GM21360 (cell line): ENCODE measurements at regions not wholly inside any gene's neighbourhood (a gene's known extent, or its start where the extent isn't known, plus 50 kb on each side); places are given as distances from the start of the nearest gene placed in this dataset.
"Not testable (repeated sequence)": the region's sequence is repeated elsewhere in the genome, so short reads cannot be mapped to it uniquely, and the experiment has no call there.

ENCODE experiments used
- ATAC-seq: cut with Tn5 transposase; IDR thresholded peaks from one replicate; pipeline ENCODE4 v1.9.1; 2021; ENCODE audit warnings: mild to moderate bottlenecking, moderate library complexity; ENCODE audit not compliant: unreplicated experiment

GRCh38 chr2:82084679-82085392 is 1780.3 kb upstream of the LRRTM1 start:
- ATAC-seq: no peak

DNA sequence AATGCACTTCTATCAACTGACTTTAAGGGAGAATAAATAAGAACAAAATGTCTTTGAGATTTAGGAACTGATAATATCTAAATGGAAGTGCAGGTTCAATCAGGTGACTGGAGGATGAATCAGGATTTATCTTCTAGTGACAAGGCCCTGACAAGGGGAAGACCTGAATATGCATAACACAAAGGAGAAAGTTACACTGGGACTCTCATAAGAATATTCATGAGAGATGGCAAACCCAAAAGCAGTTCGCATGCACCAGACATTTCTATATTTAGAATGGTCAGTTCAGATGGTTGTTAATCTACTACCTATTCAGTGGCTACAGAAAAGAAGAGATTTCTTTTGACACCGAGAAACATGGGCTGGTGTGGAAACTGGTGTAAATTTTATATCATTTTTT is 1771.3 kb upstream of the LRRTM1 start:
- no peak for ATAC-seq

DNA sequence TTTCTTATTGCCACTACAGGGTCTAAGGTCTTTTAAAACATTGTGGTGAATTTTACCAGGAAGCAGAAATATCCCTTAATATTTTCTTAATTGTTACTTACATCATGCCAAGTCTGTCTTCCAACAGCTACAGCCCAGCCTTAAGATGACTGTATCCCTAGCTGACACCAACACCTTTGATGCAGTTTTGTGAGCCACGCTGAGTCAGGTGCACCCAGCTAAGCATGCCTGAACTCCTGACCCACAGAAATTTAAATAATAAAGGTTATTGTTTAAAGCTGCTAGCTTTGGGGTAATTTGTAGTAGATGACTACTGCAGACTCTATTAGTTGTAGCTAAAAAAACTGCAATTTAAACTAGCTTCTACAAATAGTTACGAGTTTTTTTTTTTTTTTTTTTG is 1757.9 kb upstream of the LRRTM1 start:
- ATAC-seq: no peak

DNA sequence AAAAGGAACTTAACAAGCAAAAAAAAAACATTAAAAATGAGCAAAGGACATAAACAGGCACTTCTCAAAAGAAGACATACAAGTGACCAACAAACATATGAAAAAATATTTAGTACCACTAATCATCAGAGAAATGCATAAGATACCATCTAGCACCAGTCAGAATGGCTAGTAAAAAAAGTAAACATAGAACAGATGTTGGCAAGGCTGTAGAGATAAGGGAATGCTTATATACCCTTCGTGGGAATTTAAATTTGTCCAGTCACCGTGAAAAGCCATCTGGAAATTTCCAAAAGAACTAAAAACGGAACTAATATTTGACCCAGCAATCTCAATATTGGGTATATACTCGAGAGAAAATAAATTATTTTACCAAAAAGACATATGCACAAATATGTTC is 1751.3 kb upstream of the LRRTM1 start:
- ATAC-seq: no peak

GRCh38 chr2:82043867-82044266 is 1739.3 kb upstream of the LRRTM1 start:
- ATAC-seq: no peak

DNA sequence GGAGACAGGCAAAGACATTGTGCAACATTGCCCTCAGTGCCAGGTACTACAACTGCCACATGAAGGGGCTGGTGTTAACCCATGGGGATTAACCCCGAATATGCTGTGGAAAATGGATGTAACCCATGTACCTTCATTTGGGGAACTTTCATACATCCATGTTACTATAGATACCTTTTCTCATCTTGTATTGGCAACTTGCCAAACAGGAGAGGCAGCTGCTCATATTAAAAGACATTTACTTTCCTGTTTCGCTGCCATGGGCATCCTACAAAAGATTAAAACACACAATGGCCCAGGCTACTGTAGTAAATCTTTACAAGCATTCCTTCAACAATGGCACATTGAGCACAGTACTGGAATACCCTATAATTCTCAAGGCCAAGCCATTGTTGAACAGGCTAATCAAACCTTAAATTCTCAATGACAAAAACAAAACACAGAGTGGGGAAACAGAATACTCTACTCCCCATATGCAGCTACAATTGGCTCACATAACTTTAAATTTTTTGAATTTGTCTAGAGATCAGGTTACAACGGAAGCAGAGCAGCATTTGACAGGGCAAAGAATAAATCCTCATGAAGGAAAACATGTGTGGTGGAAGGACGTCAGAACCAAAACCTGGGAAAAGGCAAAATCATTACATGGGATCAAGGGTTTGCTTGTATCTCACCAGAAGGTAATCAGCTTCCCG is 1723.5 kb upstream of the LRRTM1 start:
- no peak for ATAC-seq

GRCh38 chr2:82023710-82024109 is 1719.2 kb upstream of the LRRTM1 start:
- no peak for ATAC-seq

DNA sequence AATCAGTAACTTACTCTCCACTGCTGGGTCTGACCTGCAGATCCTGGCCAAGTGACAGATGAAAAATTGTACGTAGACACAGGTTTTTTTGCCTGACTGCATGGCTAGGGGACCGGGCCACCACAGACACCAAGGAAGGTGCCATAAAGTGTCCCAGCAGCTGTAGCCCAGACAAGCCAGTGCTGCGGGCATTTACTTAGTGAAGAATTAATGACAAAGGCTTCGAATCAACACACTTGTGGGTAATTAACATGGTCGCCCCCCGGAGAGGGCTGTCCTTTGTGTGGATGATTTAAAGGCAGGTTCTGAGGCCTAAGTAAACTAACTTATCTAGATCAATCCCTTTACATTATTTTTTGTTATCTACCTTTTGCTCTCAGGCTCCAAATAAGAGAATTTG is 1709.1 kb upstream of the LRRTM1 start:
- ATAC-seq: no peak

GRCh38 chr2:82007071-82007664 is 1702.6 kb upstream of the LRRTM1 start:
- no peak for ATAC-seq

- ATAC-seq: not testable (repeated sequence)
Observed at GRCh38 chr2:82005889-82006288, 1701.3 kb upstream of the LRRTM1 start.

GRCh38 chr2:82001614-82002013 is 1697.1 kb upstream of the LRRTM1 start:
- no peak for ATAC-seq

- no peak for ATAC-seq
Observed at GRCh38 chr2:82000606-82001005, 1696.1 kb upstream of the LRRTM1 start.

DNA sequence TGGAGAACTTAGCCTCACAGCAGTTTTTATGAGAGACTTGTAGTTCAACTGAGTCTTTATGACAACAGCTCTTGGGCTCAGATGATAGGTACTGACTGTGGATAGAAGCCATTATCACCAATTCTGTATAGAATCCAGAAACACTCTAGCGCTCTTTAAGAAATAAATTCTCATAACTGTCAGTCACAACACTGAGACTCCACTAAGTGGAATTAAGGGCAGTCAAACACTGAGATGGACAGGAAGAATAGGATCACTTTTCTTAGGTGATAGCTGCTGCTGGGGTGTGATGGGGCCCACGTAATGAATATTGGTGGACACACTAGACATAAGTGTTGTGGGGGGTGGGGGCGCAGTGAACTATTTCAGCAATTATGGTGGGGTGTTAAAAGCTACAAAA is 1691.8 kb upstream of the LRRTM1 start:
- no peak for ATAC-seq

DNA sequence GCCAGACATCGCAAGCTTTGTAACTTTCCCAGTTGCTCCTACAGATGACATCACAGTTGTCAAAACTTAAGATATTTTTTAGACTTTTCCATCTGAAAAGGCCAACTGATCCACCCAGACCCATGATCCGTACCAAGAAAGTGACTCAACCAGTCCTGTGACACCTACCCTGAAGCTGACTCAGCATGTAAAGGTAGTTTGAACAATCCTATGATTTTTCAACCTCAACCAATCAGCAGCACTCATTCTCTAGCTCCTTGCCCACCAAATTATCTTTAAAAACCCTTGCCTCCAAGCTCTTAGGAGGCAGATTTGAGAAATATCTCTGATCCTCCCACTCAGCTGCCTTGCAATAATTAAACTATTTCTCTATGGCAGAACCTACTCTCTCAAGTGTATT is 1686.7 kb upstream of the LRRTM1 start:
- no peak for ATAC-seq

DNA sequence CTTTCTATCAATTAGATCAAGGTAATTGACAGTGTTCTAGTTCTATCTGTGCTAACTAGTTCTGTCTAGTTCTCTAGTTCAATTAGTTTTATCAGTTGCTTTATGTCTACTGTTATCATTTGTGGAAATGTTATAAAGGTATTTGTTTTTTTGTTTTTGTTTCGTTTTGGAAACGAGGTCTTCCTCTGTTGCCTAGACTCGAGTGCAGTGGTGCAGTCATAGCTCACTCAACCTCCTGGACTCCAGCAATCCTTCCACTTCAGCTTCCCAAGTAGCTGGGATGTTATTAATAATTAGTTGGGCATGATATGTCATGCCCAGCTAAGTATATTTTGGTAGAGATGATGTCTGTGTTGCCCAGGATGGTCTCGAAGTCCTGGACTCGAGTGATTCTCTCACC is 1682.8 kb upstream of the LRRTM1 start:
- no peak for ATAC-seq

- no peak for ATAC-seq
Observed at GRCh38 chr2:81984969-81985637, 1680.6 kb upstream of the LRRTM1 start.

DNA sequence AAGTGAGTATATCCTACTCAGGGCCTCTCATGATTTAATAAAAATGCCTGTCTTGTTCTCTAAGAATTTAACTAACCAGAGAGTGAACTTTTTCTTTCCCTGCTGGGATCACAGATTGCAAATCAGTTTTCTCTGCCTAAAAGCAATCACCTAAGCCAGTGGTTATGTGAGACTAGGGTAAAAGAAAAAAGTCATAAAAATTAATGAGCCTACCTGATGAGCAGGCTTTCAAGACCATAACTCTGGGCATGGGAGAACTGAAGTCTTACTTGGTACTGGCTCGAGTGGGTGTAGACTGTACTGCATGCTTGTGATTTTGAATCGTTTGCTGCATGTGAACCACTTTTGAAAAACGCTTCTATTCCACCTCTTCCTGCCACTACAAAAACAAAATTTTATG is 1677.0 kb upstream of the LRRTM1 start:
- ATAC-seq: no peak

- ATAC-seq: no peak
Observed at GRCh38 chr2:81979086-81979485, 1674.5 kb upstream of the LRRTM1 start.

DNA sequence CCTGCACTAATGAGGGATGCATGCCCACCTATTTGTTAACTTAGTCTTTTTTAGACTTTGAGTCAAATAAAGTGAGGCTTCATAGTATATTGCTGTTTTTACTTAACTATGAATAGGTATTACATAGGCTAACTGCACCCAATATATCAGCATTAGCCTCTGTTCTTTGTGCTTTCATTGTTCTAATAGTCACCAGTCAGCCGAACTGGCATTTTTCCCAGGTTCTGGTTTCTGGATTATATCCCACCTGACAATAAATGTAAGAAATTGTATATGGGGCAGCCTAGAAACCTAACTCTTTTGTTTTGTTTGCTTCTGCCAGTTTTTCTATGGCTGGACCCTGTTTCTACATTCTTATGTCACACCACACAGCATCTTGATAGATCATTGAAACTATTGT is 1672.4 kb upstream of the LRRTM1 start:
- ATAC-seq: no peak

DNA sequence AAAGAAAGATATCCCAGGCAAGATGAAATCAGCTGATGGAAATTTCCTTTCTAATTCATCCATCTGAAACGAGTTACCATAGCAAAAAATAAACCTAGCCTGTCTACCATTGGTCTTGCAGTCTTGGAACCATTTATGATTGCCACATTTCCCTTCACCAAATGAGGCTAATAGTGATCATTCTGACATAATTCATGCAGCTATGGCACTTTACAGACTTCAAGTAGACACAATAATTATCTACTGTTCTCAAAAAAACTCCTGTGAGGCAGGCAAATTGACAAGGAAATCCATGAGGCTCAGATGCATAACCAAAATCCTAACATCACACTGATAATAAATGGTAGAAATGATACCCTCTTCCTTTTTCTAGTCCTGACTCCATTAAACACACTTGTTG is 1669.7 kb upstream of the LRRTM1 start:
- ATAC-seq: no peak

- ATAC-seq: no peak
Observed at GRCh38 chr2:81942876-81943275, 1638.3 kb upstream of the LRRTM1 start.
